ENCODE measurements at regions not wholly inside any gene's neighbourhood (a gene's known extent, or its start where the extent isn't known, plus 50 kb on each side); places are given as distances from the start of the nearest gene placed in this dataset.
A peak's percentile ranks its signal among the peaks of the same experiment; 100 is the strongest.

DNA sequence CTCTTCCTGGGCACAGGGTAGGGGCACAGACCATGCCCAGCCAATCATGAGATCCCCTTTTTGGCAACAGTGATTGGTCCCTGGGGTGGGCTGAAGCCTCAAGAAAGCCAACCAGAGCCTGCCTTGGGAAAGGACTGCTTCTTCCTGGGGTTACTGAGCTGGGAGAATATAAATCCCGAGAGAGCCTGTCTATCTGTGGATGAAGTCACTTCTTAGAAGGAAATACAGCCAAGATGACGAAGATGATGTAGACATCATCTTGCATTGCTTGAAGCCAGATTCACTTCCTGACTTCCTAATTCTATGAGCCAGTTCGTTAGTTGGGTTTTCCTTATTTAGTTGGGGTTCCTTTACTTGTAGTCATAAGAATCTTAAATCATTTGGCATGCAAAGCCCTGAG lies 50.1 kb upstream of the PWWP2A start:
- TF ChIP-seq CTCF (IDR thresholded peaks at IDR 0.05) = no peak
- no peak overlapping the region for H3K4me3 ChIP-seq
- ATAC-seq = no peak
- no peak for DNase-seq
- no peaks in the 10 kb centered on the region for H3K9me3 ChIP-seq
- intact Hi-C loops (cut with DNase I) = no loop called here
- H3K27ac ChIP-seq = peak overlapping the region; percentile 36
- WGBS, 3 donors = 61 to 64% (median 62%) methylated on average over 3 of the region's 3 CpGs
- H3K36me3 ChIP-seq (ENCODE audit: insufficient read depth in 1 of 2, low read depth in 1 of 2) = no peaks in the 10 kb centered on the region
- H3K4me1 ChIP-seq = peaks cover 10% of the 10 kb centered on the region
- no peaks in the 10 kb centered on the region for H3K27me3 ChIP-seq (ENCODE audit: insufficient read depth in 3 of 3, low read length in 2 of 3)

All from psoas muscle (tissue), 7 donors.